ENCODE measurements at regions not wholly inside any gene's neighbourhood (a gene's known extent, or its start where the extent isn't known, plus 50 kb on each side); places are given as distances from the start of the nearest gene placed in this dataset.

GRCh38 chr21:39046236-39046916 lies 136.9 kb downstream of the PSMG1 start:
- no peak overlapping the region for H3K27ac ChIP-seq
- ATAC-seq, result no peak
- TF ChIP-seq CTCF (IDR thresholded peaks at IDR 0.05) (no peak), POLR2A (IDR thresholded peaks at IDR 0.05) (no peak)
- no peak for DNase-seq
- no peaks in the 10 kb centered on the region for H3K9me3 ChIP-seq
- H3K36me3 ChIP-seq (replicated peaks in 1 of 2; ENCODE audit: insufficient read depth in 1 of 2, low read depth in 2 of 2), result no peaks in the 10 kb centered on the region
- no peak overlapping the region for H3K4me3 ChIP-seq
- intact Hi-C loops (cut with DNase I), result no loop called here
- H3K27me3 ChIP-seq, result no peaks in the 10 kb centered on the region
- WGBS, 2 donors, result 80 to 81% methylated on average over 8 to 9 of the region's 9 CpGs
- no peaks in the 10 kb centered on the region for H3K4me1 ChIP-seq

- no peak overlapping the region for H3K4me3 ChIP-seq
- H3K4me1 ChIP-seq, result no peaks in the 10 kb centered on the region
- no peak for TF ChIP-seq CTCF (IDR thresholded peaks at IDR 0.05)
- no peak for TF ChIP-seq POLR2A (IDR thresholded peaks at IDR 0.05)
- H3K27ac ChIP-seq, result peak overlapping the region in 1 of 4 donors; percentile 3
- 72 to 75% methylated on average over 4 of the region's 4 CpGs for WGBS, 2 donors
- no peaks in the 10 kb centered on the region for H3K36me3 ChIP-seq (replicated peaks in 1 of 2; ENCODE audit: insufficient read depth in 1 of 2, low read depth in 2 of 2)
- no peak for ATAC-seq
- intact Hi-C loops (cut with DNase I), result no loop called here
- H3K27me3 ChIP-seq, result no peaks in the 10 kb centered on the region
- H3K9me3 ChIP-seq, result no peaks in the 10 kb centered on the region
- no peak for DNase-seq
Observed at GRCh38 chr21:39041816-39042215, 141.4 kb downstream of the PSMG1 start.

- peak overlapping the region in 1 of 4 donors; percentile 1 for H3K27ac ChIP-seq
- WGBS, 2 donors, result 51 to 72% methylated on average over 5 of the region's 5 CpGs
- H3K4me3 ChIP-seq, result no peak overlapping the region
- intact Hi-C loops (cut with DNase I), result no loop called here
- H3K9me3 ChIP-seq, result no peaks in the 10 kb centered on the region
- ATAC-seq, result no peak
- H3K27me3 ChIP-seq, result no peaks in the 10 kb centered on the region
- no peak for DNase-seq
- TF ChIP-seq POLR2A (IDR thresholded peaks at IDR 0.05), result no peak
- TF ChIP-seq CTCF (IDR thresholded peaks at IDR 0.05), result no peak
- H3K4me1 ChIP-seq, result no peaks in the 10 kb centered on the region
- no peaks in the 10 kb centered on the region for H3K36me3 ChIP-seq (replicated peaks in 1 of 2; ENCODE audit: insufficient read depth in 1 of 2, low read depth in 2 of 2)
Observed at GRCh38 chr21:39040494-39041110, 142.6 kb downstream of the PSMG1 start.

- DNase-seq, result no peak
- no peaks in the 10 kb centered on the region for H3K36me3 ChIP-seq (replicated peaks in 1 of 2; ENCODE audit: insufficient read depth in 1 of 2, low read depth in 2 of 2)
- no peak overlapping the region for H3K27ac ChIP-seq
- H3K4me3 ChIP-seq, result no peak overlapping the region
- no peaks in the 10 kb centered on the region for H3K9me3 ChIP-seq
- ATAC-seq, result no peak
- TF ChIP-seq POLR2A (IDR thresholded peaks at IDR 0.05) (no peak), CTCF (IDR thresholded peaks at IDR 0.05) (no peak)
- 69 to 73% methylated on average over 10 to 11 of the region's 11 CpGs for WGBS, 2 donors
- no peaks in the 10 kb centered on the region for H3K4me1 ChIP-seq
- intact Hi-C loops (cut with DNase I), result no loop called here
- no peaks in the 10 kb centered on the region for H3K27me3 ChIP-seq
Observed at GRCh38 chr21:39037807-39038405, 145.3 kb downstream of the PSMG1 start.

Measured in body of pancreas (tissue), 4 donors.